CD4-positive, alpha-beta T cell treated with Interleukin-4 for 1 hour (primary cell): ENCODE measurements at regions not wholly inside any gene's neighbourhood (a gene's known extent, or its start where the extent isn't known, plus 50 kb on each side); places are given as distances from the start of the nearest gene placed in this dataset.

Experiments
- DNase-seq, 2 donors: peaks; one replicate each; pipeline ENCODE4 v3.0.0-alpha.2; 2020 to 2022

DNA sequence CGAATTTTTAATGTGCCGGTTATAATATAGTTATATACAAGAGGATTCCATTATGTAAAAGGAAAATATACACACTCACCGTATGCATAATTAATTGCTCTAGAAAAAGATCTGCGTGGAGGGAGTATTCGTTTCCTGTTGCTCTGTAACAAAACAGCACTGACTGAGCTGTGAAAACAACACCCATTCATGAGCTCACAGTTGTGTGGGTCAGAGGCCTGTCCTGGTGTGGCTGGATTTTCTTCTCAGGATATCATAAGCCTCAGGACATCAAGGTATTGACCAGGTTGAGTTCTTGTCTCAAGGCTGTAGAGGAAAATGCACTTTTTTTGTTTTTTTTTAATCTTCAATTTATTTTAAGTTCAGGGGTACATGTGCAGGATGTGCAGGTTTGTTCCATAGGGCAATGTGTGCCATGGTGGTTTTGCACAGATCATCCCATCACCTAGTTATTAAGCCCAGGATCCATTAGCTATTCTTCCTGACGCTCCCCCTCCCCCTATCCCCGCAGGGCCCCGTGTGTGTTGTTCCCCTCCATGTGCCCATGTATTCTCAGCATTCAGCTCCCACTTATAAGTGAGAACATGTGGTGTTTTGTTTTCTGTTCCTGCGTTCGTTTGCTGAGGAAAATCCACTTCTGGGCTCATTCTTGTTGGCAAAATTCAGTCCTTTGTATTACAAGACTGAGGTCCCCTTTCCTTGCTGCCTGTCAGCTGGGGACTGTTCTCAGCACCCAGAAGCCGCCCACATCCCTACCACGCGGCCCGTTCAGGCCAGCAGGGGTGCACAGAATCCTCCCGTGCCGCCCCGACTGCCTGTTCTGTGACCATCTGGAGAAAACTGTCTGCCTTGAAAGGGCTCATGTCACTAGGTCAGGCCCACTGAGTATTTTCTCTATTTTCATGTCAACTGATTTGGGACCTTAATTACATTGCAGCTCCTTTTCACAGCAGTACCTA is 87.4 kb upstream of the ERRFI1 start:
- peak in 1 of 2 donors; percentile 45 for DNase-seq

DNA sequence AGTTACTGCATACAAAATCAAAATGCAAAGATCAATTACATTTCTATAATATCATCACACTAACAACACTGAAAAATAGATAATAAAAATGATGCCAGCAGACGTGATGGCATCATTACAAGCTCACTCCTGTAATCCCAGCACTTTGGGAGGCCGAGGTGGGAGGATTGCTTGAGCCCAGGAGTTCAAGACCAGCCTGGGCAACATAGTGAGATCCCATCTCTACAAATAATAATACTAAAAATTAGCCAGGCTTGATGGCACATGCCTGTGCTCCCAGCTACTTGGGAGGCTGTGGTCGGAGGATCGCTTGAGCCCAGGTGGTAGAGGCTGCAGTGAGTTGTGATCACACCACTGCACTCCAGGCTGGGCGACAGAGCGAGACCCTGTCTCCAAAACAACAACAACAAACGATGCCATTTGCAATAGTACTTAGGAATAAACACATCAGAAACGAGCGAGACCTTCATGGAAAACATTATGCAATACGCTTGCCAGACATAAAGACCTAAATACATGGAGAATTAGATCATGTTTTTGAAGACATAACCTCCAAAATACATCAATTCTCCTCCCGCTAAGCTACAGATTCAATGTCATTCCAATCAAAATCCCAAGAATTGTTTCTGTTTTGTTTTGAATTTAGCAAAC is 86.6 kb upstream of the ERRFI1 start:
- no peak for DNase-seq

DNA sequence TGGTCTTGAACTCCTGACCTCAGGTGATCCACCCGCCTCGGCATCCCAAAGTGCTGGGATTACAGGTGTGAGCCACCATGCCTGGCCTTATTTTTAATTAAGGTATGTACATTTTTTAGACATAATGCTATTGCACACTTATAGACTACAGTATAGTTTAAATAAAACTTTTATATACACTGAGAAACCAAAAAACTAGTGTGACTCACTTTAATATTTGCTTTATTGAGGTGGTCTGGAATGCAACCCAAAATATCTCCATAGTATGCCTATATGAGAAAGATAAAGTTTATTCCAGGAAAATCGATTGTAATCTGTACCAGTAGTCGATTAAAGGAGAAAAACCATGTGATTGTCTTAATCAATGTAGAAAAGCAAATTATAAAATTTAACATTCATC is 85.5 kb upstream of the ERRFI1 start:
- no peak for DNase-seq

DNA sequence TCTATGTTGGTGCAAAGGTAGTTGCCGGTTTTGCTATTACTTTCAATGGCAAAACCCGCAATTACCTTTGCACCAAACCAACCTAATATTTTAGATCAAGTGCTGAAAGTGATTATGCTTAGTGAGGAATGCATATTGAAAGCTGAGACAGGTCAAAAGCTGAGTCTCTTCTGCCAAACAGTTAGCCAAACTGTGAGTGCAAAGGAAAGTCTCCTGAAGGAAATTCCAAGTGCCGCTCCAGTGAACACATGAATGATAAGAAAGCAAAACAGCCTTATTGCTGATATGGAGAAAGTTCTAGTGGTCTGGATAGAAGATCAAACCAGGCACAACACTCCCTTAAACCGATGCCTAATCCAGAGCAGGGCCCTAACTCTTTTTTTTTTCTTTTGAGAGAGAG is 83.1 kb upstream of the ERRFI1 start:
- DNase-seq = no peak

DNA sequence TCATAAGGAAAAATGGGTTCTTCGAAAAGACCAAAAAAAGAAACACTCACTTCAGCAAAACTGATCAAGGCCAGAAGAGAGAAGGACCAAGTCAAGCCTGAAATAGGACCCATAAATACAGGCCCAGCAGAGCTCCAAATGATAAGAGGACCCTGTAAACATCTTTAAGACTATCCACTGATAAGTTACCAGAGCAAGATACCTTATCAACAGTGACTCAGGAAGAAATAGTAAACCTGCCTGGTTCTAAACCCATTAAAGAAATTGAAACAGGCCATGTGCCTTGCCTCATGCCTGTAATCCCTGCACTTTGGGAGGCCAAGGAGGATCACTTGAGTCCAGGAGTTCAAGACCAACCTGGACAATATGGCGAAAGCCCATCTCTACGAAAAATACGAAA is 81.8 kb upstream of the ERRFI1 start:
- no peak for DNase-seq

DNA sequence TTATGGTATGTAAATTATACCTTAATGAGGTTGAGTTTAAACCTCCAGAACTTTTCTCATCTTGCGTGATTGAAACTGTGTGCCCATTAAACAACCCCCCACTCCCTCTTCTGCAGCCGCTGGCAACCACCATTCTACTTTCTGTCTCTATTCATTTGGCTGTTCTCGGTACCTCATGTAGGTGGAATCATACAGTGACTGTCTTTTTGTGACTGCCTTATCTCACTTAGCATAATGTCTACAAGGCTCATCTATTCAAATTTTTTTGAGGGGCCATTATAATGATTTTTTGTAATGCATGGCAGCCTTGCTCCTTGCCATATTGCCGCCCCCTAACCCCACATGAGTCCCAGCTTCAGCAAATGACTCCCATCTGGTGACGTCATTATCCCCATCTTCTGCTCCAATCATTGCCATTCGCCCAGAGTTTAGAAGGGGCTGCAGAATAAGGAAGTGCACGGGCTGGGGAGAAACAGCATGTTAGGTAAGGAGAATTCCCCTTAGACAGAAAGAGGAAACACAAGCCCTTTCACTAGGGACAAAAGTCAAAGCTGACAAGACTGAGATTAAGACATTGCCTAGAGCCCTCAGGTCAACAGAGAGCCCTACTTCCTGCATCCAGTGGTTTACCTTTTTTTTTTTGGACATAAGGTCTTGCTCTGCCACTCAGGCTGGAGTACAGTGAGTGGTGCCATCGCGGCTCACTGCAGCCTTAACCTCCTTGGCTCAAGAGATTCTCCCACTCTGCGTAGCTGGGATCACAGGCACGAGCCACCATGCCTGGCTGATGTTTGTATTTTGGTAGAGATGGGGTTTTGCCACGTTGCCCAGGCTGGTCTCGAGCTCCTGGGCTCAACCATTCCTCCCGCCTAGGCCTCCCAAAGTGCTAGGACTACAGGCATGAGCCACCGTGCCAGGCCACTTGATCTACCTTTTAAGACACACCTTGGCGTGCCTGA is 78.4 kb upstream of the ERRFI1 start:
- peak in 1 of 2 donors; percentile 38 for DNase-seq

DNA sequence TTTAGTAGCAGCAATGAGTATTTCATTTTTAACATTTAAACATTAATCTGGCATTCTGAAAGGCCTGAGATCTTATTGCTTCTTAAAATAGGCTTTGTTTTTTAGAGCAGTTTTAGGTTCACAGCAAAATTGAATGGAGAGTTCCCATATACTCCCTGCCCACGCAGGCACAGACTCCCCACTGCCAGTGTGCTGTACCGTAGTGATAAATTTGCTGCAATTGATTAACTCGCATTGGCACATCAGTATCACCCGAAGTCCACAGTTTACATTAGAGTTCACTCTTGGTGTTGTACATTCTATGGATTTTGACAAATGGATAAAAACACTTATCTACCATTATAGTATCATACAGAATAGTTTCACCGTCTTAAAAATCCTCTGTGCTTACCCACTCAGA is 71.8 kb upstream of the ERRFI1 start:
- no peak for DNase-seq

DNA sequence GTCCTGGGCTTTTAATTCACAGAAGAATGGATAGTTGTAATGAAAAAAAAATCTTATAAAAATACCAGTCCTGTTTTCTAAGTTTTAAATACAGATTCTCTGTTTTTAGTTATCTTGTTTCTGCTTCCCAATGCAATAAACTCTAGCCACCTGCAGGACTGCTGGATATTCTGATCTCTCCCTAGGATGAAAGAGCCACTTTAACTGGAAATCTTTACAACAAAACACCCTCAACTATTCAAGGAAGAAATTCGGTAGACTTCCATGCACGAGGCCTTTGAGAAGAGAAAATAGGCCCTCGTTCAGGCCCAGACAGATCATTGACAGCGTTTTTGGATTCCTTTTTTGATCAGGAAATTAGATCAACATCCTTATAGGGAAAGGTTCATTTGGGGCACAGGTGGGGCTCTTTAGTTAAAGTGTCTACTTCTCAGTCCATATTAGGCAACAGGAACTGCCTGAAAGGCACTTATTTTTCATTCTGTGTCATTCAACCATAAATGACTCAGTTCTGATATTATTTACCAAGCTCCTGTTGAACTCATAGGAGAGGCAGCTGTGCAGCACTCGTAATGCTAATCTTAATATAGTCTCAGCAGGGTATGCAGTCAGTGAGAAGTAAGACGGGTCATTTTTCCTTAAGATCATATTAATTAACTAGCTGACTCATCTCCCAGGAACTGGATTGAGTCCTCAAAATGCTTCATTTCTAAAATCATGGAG is 71.1 kb upstream of the ERRFI1 start:
- peak; percentile 20 to 37 for DNase-seq

DNA sequence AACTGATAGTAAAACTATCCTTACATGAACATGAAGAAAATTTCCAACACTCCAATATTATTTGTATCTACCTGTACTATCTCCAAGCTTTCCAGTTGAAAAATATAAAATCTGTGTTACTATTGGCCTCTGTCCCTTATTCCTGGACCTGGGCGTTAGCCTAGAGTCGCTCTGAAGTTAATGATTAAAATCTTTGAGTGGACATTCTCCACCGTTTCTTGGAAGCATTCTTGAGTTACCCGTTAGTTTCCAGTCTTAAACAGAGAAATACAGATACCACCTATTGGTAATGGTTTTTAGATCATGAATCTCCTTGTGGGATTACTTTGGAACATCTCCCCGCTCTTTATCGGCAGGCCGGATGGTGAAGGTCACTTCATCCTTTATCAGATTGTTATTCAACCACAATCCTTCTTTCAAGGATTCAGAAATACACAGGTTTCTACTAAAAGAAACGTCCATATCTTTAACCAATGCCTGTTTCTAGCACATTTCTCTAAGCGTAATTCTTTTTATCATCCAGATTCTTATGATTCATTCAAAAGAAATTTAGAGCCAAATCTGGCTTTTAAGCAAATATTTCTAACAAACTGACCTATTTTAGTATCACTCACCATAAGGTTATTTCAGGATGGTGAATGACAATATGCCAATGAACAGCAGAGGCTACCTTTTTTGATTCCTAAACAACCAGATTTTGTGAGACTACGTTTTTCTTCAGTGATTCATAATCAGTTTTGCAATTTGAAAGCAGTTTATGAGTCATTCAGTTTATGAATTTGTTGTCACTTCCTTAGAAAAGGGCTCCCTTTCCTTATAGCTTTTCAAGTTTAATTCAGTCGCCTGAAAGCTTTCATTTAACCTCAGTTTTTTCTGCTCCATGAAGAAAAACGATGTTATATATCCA is 70.2 kb upstream of the ERRFI1 start:
- DNase-seq = peak in 1 of 2 donors; percentile 5

DNA sequence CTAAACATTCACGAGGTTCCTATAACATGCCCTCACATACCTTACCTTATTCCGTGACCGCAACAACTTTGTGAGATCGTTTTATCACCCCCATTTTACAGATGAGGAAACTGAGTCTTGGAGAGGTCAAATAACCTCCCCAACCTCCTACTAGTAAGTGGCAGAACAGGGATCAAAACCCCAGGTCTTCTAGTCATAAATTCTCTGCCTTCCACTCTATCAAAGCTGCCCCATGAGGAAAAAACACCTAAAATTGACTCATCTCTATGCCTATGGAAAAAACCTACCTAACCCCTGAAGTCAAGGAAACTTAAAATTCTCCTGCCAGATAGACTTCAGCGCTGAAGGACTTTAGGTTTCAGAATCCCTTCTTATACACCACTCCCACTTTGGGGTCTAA is 69.5 kb upstream of the ERRFI1 start:
- DNase-seq = no peak

DNA sequence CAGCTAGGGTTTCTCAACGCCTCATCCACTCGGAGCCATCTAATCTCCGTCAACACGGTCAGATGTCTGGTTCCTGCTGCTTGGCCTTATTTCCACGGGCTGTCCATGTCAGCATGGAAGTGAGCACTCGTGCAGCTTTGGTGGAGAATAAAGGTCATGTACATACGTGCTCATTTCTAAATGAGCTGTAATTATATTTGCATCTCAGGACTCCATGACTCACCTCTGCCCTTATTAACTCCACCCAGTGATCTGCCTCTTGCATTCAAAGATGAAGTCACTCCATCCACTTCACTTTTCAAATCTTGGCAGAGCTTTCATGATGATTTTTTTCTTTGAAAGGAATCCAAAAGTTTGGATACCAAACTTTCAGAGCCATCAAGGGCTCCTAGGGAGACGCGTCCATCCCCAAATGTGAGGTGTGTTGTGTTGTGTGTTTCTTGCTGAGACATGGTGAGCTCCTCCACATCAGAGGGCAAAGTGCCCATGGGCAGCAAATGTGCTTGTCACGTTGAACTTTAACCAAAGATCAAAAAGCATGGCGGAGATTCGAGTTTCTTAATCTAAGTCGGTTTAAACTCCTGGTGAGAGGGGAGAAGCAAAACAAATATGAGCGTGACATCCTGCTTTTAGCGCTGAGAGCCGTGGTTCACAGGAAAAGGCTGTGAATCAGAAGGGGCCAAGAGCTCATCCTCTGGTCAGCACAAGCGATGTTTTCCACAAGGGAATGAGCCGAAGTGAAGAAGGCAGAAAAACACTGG is 68.6 kb upstream of the ERRFI1 start:
- DNase-seq = no peak

DNA sequence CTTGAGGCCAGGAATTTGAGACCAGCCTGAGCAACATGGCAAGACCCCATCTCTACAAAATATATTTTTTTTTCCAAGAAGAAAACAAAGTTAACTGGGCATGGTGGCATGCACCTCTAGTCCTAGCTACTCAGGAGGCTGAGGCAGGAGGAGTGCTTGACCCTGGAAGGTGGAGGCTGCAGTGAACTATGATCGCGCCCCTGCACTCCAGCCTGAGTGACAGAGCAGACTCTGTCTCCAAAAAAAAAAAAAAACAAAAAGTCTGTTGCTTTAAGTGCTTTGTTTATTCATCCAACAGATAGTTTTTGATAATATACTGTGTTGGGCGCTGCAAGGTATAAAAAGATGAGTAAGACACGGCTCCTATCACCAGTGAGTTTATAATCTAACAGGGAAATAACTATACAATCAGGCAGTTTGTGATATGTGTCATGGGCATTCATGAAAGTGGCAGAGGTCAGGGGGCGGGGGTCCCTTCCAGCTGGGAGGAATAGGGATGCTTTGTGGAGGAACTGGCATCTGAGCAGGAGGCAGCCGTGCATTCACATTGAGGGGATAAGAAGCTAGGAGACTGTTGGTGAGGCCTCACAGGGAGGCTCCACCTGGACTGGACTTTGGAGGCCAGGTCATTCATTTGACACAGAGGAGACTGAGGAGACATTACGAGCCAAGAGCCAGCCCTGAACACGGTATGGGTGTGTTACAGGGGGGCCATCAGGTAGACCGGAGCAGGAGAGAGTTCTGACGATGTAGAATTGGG is 67.3 kb upstream of the ERRFI1 start:
- no peak for DNase-seq

DNA sequence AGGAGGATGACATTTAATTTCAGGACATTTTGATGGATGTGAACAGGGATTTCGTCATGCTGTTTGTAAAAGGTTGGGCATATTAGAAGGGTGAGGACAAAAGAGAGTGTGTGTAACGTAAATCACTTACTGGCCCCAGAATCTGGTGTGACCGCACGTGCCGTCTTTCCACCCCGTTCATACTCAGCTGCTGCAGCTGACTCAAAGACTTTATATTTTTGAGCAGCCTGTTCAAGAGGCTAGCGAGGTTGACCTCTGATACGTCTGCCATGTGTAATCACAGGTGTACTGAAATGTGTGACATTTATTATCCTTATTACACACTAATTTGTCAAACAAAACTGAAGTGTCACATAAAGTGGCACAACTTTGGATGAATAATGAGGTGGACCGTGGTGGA is 66.5 kb upstream of the ERRFI1 start:
- no peak for DNase-seq

DNA sequence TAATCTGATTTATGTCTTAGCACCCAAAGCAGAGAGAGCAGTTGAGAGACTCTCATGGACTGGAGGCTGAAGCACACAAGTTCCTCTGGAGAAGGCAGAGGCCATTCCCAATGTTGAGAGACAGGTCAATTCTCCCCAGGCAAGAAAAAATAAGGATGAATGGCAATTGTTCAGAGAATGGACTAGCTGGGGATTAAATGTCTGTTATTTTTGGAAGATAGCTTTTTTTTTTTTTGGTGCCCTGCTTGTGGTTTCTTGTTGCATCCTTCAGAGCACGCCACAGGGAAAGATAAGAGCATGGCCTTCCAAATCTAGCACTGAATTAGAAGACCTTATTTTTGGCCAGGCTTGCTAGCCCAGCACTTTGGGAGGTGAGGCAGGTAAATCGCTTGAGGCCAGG is 65.6 kb upstream of the ERRFI1 start:
- DNase-seq = no peak

DNA sequence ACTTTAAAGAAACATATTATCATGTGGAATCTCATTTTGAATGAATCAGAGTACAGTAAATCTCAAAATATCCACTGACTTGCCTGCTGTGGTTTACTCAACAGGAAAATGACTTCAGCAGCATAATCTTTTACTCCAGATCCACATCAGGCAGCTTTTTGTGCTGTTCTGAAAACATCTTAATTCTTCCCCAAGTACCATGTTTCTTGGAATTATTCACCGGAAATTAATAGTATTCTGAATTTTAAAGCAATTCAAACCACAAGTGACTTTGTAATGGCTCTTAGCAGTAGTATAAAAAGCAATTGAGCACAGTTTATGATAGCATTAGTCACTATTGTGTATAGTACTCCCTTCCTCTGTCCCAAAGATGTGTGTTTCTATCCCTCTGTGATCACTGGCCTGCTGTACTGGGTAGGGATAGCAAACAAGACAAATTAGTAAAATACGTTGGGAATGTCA is 64.2 kb upstream of the ERRFI1 start:
- no peak for DNase-seq

DNA sequence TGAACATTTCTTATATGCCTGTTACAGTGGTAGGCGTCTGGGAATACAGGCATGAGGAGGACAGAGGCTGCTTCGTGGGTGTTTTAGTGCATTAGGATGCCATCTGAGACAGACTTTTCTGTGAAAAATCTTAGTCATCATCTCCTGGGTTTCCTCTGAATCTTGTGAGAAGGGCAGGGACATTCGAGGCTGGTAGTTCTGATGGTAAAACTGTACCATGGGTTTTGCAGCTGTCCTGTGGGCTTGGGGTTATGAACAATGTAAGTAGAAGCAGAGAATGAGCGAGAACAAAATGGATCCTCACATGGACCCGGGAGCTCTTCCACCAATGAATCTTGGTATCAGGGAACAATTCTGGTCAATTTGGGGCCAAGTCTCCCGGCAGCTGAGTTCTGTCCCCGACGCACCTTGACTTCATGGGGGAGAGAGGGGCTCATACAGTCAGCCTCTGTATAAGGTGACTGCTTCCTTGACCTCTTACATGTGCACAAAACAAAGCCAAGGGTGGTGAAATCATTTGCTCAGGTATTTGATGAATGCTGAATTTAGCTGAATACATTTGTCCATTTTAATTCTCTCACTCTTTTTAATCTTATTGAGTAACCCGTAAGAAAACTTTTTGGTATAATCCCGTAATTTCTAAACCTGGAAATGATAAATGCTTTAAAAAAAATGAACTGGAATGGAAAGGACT is 63.6 kb upstream of the ERRFI1 start:
- no peak for DNase-seq

DNA sequence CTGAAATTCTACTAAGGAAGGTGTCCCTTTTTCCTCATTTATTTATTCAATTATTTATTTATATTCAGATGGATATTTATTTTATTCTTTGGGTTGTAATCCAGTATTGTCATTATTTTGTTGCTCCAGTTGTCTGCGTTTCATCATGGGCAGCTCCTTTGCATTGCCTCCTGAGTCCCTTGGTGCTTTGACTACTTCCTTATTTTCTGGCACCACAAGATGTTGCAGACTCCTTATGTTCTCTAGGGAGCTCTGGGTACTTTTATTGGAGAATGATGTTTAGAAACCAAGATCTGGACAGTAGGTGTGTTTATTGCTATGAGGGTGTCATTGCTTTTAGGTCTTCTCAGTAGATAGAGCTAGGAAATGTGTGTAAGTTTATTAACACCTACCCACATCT is 59.9 kb upstream of the ERRFI1 start:
- no peak for DNase-seq

DNA sequence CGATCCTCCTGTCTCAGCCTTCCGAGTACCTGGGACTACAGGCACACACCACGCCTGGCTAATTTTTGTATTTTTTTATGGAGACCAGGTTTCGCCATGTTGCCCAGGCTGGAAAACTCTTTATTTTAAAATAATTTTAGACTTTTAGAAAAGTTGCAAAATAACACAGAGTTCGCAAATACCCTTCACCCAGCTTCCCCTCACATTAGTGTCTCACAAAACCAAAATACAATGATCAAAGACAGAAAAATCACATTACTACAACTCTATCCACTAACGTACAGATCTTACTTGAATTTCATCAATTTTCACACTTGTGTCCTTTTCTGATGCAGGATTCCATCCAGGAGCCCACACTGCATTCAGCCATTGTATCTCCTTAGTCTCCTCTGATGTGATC is 58.8 kb upstream of the ERRFI1 start:
- no peak for DNase-seq
